Left ventricle myocardium inferior (tissue), 1 donor: ENCODE measurements at regions not wholly inside any gene's neighbourhood (a gene's known extent, or its start where the extent isn't known, plus 50 kb on each side); places are given as distances from the start of the nearest gene placed in this dataset.

Experiments used
- DNase-seq: peaks from one replicate; pipeline ENCODE4 v3.0.0-alpha.2; 2020
- H3K27ac ChIP-seq: fragments of 200-600 bp; replicated peaks from 2 replicates; pipeline ENCODE4 v1.8.0; 2021
- H3K27me3 ChIP-seq: fragments of 200-600 bp; 2 replicates; pipeline ENCODE4 v1.8.0; 2021; ENCODE audit warnings: low read depth
- H3K36me3 ChIP-seq: fragments of 200-600 bp; 2 replicates; pipeline ENCODE4 v1.8.0; 2021
- H3K4me1 ChIP-seq: fragments of 200-600 bp; 2 replicates; pipeline ENCODE4 v1.8.0; 2021
- H3K4me3 ChIP-seq: fragments of 200-600 bp; 2 replicates; pipeline ENCODE4 v1.8.0; 2021; ENCODE audit warnings: mild to moderate bottlenecking, moderate library complexity
- H3K9me3 ChIP-seq: fragments of 200-600 bp; replicated peaks from 2 replicates; pipeline ENCODE4 v1.8.0; 2021
- intact Hi-C: fragments of 100-400 bp; cut with micrococcal nuclease; formaldehyde crosslinking; loops from one replicate; pipeline ENCODE4 v1.11.0; 2022
- TF ChIP-seq, protein P1 (sequence below): fragments of 200-600 bp; IDR thresholded peaks from 2 replicates; pipeline ENCODE4 v1.8.0; 2021; ENCODE audit warnings: antibody characterized with exemption, mild to moderate bottlenecking, borderline replicate concordance
- donor health status: DM: no; HTN: yes; CAD: no; lungs with severe emphysema.

DNA sequence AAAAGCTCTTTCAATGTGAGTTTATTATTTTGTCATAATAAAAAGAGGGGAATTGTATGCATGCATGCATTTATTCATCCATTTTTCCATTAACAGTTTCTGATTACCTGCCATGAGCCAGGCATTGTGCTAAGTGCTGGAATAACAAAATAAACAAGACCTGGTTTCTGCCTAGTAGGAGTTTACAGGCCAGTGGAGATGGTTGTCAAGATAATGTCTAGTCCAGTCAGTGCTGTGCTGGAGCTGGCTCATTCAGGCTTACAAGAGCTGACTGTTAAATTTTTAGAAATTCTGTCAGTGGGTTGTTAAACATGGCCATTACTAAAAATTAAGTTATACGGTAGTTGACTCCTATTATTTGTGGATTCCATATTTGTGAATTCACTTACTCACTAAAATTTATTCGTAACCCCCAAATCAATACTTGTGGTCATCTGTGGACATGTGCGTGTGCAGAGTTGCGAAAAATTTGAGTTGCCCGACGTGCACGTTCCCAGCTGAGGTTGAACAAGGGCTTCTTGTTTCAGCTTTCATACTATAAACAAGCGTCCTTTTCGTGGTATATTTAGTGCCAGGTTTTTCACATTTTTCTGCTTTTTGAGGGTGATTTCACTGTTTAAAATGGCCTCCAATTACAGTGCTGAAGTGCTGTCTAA, 172.3 kb upstream of the RPS6KA3 start:
- DNase-seq: no peak
- Histone ChIP-seq H3K36me3 (no peaks in the 10 kb centered on the region), H3K27ac (no peak overlapping the region), H3K4me3 (no peak overlapping the region), H3K9me3 (no peaks in the 10 kb centered on the region), H3K4me1 (no peaks in the 10 kb centered on the region), H3K27me3 (no peaks in the 10 kb centered on the region)
- TF ChIP-seq, protein P1, sequence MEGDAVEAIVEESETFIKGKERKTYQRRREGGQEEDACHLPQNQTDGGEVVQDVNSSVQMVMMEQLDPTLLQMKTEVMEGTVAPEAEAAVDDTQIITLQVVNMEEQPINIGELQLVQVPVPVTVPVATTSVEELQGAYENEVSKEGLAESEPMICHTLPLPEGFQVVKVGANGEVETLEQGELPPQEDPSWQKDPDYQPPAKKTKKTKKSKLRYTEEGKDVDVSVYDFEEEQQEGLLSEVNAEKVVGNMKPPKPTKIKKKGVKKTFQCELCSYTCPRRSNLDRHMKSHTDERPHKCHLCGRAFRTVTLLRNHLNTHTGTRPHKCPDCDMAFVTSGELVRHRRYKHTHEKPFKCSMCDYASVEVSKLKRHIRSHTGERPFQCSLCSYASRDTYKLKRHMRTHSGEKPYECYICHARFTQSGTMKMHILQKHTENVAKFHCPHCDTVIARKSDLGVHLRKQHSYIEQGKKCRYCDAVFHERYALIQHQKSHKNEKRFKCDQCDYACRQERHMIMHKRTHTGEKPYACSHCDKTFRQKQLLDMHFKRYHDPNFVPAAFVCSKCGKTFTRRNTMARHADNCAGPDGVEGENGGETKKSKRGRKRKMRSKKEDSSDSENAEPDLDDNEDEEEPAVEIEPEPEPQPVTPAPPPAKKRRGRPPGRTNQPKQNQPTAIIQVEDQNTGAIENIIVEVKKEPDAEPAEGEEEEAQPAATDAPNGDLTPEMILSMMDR: no peak
- intact Hi-C loops: no loop called here

DNA sequence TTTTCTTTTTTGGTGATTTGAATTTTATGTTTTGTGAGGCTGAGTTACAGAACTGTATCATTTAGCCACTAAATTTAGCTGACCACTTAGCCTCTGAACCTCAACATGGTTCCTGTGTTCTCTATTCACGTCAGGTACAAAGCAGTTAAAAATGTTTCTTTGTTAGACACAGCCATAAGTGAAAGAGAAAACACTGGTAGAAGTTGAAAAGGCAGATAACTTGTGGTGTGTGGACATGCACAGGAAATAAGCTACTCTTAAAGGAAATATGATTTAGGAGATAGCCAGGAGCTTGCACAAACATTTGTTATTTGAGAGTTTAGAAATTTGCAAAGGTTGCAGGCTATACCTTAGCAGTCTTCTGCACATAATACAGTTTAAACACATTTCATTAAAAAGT, 171.0 kb upstream of the RPS6KA3 start:
- Histone ChIP-seq H3K4me3 (no peak overlapping the region), H3K9me3 (no peaks in the 10 kb centered on the region), H3K27ac (no peak overlapping the region), H3K36me3 (no peaks in the 10 kb centered on the region), H3K27me3 (no peaks in the 10 kb centered on the region), H3K4me1 (no peaks in the 10 kb centered on the region)
- DNase-seq: no peak
- TF ChIP-seq, protein P1: no peak
- intact Hi-C loops: no loop called here

DNA sequence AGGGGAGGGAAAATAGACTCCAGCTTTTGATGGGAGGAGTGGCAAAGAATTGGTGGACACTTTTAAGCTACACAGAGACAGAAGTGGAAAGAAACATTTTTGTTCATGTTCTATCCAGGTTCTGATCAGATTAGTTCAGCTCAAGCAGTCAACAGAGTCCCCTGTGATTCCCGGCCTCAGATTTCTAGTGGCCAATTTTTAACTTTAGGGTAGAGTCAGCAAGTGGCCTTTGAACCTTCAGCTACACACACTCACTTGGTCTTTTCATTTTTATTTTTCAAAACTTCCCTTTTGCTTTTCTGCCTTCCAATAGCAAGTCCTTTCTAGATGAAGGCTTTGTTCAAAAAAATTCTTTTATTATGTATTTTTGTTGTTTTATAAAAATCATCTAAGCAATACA, 169.2 kb upstream of the RPS6KA3 start:
- intact Hi-C loops: no loop called here
- no peaks in the 10 kb centered on the region for H3K9me3 ChIP-seq
- no peaks in the 10 kb centered on the region for H3K4me1 ChIP-seq

DNA sequence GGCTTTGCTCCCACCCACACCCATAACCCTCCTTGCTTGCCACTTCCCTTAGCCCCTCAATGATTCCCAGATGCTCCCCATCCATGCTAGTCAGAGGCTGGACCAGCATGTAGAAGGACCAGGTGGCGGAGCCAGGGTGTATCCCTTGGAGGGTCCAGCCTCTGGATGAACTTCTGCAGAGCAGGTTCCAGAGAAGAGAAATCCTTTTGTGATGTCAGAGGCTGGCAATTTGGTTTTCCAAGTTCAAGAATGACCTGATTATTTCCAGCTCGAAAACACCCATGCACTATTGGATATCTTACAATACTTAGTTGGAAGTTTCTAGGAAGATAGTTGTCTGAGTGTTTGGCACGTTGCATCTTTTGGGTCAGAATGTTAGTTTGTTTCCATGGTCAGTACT, 168.3 kb upstream of the RPS6KA3 start:
- TF ChIP-seq, protein P1: no peak
- Histone ChIP-seq H3K36me3 (no peaks in the 10 kb centered on the region), H3K9me3 (no peaks in the 10 kb centered on the region), H3K27ac (no peak overlapping the region), H3K27me3 (no peaks in the 10 kb centered on the region), H3K4me3 (no peak overlapping the region), H3K4me1 (no peaks in the 10 kb centered on the region)
- no peak for DNase-seq
- intact Hi-C loops: no loop called here

More for the DNA sequence above, 169.2 kb upstream of the RPS6KA3 start:
- Histone ChIP-seq H3K27ac (no peak overlapping the region), H3K4me3 (no peak overlapping the region), H3K27me3 (no peaks in the 10 kb centered on the region), H3K36me3 (no peaks in the 10 kb centered on the region)
- no peak for DNase-seq
- TF ChIP-seq, protein P1: no peak

DNA sequence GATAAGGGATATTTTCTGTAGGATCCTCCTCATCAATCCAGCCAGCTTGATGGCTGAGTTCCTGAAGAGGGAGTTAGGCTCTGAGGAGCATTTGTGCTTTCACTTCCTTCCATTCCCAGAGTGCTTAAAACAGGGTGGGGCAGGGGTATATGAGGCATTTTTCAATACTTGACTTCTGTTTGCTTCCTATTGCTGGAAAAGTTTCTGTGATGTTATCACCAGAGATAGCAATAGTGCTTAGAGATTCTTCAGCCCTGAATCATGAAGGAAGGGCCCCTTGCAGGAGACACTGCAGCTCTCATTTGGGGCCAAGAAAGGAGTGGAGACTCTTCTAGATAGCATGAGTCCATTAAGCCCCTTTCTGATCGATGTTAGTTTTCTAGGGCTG, 166.7 kb upstream of the RPS6KA3 start:
- Histone ChIP-seq H3K4me3 (no peak overlapping the region), H3K27ac (no peak overlapping the region), H3K4me1 (no peaks in the 10 kb centered on the region), H3K9me3 (no peaks in the 10 kb centered on the region), H3K27me3 (no peaks in the 10 kb centered on the region), H3K36me3 (no peaks in the 10 kb centered on the region)
- intact Hi-C loops: no loop called here
- TF ChIP-seq, protein P1: no peak
- DNase-seq: no peak
